ENCODE measurements at regions not wholly inside any gene's neighbourhood (a gene's known extent, or its start where the extent isn't known, plus 50 kb on each side); places are given as distances from the start of the nearest gene placed in this dataset.

DNA sequence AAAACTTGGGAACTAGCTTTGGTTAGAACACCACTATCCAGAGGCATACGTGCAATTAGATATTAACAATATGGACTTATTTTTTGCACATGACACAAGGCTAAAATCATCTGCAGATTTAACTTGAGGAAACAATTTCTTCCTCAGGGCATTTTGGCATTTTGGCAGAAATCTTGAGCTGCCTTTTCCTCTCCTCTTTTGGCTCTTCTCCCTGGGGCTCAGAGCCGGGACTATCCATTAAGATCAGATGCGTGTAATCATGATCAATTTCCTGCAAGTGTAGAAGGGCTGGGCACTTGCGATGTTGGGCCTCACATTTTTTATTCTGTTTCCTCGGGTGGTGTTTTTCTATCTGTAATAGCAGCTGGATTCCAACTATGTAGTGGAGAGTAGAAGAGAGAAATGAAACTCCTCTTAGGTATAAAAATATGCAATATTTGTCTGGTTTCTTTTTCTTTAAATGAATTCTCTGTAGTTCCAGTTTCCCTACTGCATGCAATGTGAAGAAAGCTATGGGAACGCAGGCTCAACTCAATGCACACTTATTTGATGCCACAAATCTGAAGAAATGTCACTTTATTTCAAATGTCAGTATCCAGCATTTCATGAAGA, 1010.8 kb downstream of the FLRT2 start:
- no peak for DNase-seq

DNA sequence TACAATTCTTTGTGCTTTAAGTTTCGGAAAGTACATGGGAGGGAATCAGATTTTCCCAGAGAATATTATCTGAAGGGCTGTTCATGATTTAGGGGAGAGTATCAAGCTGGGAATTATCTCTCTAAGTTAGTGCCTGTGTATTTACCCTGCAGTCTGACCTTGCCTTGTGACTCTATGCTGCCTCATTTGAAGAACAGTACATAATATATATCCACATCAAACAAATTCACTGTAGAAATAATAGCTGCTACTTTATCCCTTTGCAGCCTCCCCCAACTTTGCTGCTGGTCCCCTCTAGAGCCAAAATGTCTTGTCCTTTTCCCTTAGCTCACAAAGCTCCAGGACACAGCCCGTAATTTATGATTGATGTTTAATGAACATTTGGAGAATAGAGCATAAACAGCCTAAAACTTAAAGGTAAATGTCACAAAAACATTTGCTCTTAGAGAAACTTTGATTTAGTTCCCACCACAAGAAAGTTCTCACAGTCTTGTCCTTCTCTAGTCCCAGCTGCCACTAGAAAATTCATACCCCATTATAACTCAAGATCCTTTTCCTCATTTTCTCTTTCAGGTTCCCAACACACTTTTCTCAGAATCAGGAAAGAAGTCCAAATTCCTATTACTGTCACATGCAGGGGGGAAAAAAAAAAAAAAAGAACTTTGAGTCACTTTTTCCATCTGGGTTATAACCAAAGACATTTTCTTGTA, 1009.6 kb downstream of the FLRT2 start:
- no peak for DNase-seq

DNA sequence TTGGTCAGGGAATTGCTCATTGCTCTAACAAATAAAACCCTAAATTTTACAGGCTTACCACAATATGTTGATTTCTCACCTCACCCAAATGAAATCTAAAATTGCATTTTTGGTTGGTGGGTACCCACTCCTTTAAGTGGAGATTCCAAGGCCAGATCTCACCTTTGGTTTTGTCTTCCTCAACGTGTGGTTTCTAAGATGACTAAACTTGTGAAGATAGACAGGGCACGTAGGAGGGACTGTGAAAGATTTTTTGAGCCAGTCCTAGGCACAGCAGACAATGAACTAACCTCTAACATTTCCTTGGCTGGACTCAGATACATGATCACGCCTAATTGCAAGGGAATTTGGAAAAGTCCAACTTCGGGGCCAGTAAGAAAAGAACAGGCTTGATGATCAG, 1003.9 kb downstream of the FLRT2 start:
- no peak for DNase-seq

DNA sequence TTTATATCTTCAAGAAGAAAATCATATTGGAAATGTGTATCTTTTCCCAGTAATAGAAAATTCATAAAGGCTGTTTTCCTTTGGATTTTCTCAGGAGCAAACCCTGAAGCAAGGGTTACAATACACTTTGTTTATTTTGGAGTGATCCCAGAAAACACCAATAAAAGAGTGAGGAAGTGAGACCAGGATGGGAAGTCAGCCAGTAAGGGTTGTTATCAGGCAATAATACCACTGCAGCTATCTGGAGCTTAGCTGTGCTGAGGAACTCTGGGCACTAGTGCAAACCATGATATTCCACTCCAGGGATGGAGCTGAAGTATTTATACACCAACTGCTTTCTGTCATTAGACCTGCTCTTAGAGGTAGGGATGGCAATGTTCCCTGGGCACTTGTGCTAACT, 1002.3 kb downstream of the FLRT2 start:
- DNase-seq = no peak

DNA sequence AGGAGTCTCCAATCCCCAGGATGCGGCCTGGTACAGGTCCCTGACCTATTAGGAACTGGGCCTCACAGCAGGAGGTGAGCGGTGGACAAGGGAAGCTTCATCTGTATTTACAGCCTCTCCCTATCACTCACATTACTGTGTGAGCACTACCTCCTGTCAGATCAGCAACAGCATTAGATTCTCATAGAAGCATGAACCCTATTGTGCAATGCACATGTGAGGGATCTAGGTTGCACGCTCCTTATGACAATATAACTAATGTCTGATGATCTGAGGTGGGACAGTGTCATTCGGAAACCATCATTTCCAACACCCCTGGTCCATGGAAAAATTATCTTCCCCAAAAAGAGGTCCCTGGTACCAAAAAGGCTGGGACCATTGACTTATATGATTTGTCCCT, 1000.5 kb downstream of the FLRT2 start:
- no peak for DNase-seq

DNA sequence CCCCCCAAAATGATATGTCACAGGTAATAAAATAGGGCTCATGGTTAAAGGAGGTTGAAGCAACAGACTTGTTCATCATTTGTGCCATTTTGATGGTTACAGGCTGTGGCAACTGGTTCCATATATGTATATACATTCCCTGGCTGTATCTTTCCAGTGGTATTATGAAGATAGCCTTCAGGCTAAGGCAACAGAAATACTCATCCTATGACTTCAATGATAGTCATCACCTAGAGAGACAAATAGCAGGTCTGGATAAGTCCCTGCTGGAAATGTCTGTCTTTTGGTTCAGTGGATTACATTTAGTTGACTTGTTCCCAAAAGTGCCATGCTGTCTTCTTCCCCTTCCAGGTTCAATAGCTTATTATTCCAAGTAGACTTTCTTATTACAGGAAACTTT, 997.4 kb downstream of the FLRT2 start:
- no peak for DNase-seq

- no peak for DNase-seq
These were observed 995.7 kb downstream of the FLRT2 start for GRCh38 chr14:86525673-86526072.

DNA sequence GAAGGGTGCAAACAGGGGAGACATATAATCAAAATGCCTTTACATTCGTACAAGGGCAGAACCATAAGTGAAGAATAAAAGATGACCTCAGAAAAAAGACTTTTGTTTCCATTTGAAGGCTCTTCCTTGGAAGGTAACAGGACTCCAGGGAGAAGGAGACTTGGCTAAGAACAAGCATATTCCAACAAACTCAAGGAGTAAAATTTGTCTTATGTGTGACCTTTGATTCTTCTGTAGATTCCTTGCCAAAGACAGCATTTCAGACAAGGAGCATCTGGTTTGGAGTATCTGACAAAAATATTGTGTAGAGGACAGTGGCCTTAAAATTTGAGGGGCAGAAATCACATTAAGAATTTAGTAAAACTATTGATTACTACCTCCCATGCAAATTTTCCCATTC, 991.9 kb downstream of the FLRT2 start:
- no peak for DNase-seq

DNA sequence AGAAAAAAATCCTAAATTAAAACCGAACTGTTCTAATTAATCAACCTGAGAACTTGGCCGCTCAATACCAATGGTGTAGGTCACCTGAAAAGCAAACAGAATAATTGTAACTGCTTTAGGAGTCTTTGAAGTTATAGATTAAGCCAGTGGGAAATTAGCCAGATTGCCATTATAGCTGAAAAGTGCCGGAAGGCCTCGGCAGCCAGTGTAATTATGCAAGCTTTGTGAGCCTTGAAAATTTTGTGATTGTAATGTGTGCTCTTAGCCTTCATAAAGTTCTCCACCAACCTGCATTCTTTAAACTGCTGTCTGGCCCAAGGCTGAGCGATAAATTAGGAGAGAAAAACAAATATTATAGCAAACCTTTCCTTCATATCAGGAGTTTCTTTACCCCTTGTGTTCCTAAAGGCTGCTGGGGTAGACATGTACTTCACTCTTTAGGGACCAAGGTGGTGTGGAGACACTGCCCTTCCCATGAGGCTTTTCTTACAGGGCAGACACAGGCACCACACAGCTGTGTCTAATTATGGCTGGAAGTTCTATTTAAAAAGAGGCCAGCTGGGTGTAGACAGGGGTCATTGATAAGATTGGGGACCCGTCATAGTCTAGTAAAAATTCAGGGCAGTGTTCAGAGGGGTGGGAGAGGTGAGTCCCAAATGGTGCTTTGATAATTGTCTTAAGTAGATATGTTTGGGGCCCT, 991.2 kb downstream of the FLRT2 start:
- no peak for DNase-seq

DNA sequence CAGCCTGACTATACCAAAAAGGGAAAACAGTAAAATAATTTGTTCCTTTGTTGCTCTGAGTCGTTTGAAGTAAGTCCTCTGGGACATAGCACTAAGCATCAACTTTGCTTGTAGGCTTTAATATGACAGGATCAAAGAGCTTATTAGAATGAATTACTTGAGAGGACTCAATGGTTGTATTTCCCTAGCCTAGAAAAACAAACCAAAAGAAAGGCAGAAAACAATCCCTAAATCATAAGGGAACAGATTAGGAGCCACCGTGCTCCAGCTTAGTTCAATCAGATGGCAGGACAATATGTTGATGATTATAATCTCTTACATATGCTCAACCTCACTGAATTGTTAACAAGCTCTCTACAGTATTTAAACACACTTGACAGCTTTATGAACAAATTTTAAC, 988.4 kb downstream of the FLRT2 start:
- DNase-seq = no peak

- DNase-seq = no peak
These were observed 985.3 kb downstream of the FLRT2 start for GRCh38 chr14:86515195-86515594.

GRCh38 chr14:86513564-86513963, 983.6 kb downstream of the FLRT2 start:
- no peak for DNase-seq

DNA sequence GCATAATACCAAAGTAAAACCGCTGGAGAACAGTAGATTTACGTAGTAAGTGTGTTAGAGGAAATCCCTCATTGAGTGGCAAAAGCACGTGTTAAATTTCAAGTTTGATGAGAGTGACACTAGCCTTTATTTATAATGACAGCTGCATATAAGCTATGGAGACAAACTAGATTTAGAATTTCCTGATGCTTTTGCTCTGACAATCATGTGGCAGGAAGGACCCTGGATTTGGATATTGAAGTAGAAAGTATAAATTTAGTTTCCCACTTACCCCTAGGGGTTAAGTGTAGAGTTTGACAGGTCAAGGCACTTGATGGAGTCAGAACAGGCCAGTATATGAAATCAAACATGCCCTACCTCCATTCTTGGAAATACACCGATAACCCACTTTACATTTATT, 983.1 kb downstream of the FLRT2 start:
- DNase-seq = no peak

DNA sequence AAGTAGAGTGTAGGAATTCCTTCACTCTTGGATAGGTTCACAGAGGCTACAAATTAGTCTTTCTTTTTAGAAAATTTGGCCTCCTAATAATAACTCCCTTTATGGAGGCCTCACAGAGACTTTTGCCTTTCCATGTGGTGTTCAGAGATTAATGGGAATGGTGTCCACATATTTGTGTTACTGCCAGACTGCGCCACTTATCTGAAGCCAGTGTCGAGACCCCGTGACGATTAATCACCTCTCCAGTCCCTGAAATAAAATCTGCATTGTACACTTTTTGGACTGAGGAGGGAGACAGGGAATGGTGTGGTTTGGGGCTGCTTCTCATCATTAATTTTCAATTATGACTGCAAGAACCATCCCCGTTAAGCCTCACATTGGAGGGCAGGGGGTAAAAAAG, 980.5 kb downstream of the FLRT2 start:
- DNase-seq = no peak

DNA sequence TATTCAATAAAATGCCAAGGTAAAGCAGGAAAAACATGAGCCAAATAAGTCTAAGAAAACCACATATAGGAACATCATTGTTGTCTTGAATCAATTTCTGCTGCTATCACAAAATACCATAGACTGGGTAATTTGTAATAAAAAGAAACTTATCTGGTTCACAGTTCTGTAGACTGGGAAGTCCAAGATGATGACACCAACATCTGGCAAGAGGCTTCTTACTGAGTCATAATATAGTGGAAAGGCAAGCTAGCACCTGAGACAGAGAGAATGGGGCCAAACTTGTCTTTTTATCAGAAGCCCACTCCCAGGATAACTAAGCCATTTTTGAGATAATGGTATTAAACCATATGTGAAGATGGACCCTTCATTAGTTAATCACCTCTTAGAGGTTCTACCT, 975.9 kb downstream of the FLRT2 start:
- no peak for DNase-seq

- no peak for DNase-seq
These were observed 971.7 kb downstream of the FLRT2 start for GRCh38 chr14:86501611-86502010.

- no peak for DNase-seq
These were observed 961.8 kb downstream of the FLRT2 start for GRCh38 chr14:86491743-86492142.

DNA sequence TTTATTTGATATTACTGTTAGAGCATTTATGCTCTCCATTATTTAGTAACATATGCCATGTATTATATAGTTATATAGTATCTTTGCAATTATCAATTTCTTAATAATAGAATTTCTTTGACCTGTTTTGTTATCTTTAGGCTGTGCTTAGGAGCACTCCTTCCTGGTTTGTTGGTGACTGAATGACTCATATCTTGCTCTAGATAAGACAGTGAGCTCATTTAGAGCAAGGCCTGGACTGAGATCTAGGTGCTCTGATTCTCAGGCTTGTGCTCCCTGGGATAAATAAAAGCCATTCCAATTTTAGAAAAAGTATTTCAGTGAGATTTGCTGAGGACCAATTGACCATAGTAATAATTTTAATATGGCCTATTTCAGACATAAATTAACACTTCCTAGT, 951.2 kb downstream of the FLRT2 start:
- DNase-seq = no peak

- no peak for DNase-seq
These were observed 934.4 kb downstream of the FLRT2 start for GRCh38 chr14:86464341-86464740.

DNA sequence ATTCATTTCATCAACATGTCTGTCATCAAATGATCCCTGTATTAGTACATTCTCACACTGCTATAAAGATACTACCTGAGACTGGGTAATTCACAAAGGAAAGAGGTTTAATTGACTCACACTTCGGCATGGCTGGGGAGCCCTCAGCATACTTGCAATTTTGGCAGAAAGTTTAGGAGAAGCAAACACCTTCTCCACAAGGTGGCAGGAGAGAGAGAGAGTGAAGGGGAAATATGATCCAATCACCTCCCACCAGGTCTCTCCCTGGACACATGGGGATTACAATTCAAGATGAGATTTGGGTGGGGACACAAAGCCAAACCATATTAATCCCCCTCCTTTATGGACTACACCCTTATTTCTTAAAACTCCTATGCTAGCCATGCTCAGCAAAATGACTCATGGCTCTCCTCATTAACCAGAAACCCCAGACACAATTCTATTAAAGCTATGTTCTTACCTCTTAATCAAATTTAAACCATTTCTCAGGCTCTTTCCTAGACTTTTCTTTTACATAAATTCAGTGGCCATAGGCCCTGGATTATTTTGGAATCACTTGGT, 932.3 kb downstream of the FLRT2 start:
- DNase-seq = no peak

DNA sequence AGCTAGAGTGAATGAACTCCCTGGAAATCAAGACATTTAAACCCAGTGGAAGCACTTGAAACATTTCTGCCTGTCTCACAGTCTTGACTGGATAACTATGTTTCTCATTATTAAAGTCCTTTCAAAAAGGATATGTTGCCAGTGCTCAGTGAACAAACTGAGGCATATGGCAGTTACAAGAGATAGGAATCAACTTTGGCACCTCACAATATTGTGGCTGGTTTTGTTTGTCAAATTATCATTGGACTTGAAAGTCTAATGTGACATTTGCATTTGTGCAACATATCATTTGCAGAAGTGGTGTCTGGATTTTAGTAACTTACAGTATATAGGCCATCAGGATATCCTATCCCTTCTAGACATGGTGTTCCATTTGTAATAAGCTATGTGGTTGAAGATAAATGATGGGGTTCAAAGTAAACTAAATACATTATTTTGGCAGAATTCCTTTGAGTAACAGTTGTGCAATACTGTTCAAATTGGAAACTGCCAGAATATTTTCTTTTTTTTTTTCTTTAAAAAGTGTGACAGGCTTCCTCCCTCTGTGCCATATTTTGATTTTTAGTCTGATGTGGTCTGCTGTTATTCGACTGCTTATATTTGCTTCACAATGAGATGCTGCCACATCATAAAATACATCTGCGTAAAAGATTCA, 927.7 kb downstream of the FLRT2 start:
- no peak for DNase-seq

DNA sequence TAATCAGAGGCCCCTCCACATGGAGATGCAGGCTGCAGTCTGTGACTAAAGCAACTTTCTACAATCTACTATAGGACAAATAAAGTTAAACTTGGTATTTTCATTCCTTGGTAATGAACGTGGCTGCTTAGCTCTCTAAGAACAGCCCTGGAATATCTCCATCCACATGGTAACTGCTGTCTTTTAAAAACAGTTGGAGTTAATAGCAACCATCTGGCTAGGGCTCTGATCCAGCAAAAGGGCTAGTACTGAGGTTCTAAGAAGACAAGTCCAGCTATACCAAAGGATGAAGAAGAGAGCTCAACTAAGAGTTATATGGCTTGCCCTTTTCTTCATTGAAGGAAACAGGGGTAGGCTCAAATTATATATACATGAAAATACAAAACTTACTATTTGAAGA, 920.1 kb downstream of the FLRT2 start:
- no peak for DNase-seq

- DNase-seq = no peak
These were observed 912.2 kb downstream of the FLRT2 start for GRCh38 chr14:86442135-86442534.

DNA sequence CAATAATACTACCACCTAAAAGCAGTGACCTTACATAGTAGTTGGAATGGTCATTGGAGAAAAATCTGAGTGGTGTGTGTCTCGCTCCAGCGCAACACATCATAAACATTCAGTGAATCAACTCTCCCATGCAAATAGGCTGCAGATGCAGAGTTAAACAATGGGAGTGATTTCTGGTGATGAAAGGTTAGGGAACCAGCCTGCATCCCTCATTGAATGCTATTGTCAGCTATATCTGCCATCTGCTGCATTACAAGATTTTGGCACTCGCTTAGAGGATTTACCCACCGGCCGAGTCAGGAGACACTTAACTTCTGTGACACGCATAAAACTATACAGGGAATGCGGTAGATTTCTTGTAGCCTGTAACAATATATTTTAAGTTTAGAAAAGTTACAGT, 900.9 kb downstream of the FLRT2 start:
- DNase-seq = no peak

Measured in activated CD8-positive, alpha-beta memory T cell treated with anti-CD3 and anti-CD28 coated beads, Interleukin-2, amount 50 U/mL, for 48 hours (primary cell).